ENCODE measurements at regions not wholly inside any gene's neighbourhood (a gene's known extent, or its start where the extent isn't known, plus 50 kb on each side); places are given as distances from the start of the nearest gene placed in this dataset.
"Not testable (repeated sequence)": the region's sequence is repeated elsewhere in the genome, so short reads cannot be mapped to it uniquely, and the experiment has no call there.

GRCh38 chr14:38600572-38600971 lies 344.7 kb upstream of the CLEC14A start:
- not testable (repeated sequence) for TF ChIP-seq EZH2 (IDR thresholded peaks at IDR 0.05; ENCODE audit: insufficient read depth, poor library complexity, severe bottlenecking); EZH2phosphoT487 (IDR thresholded peaks at IDR 0.05; ENCODE audit: insufficient read depth, low read depth)

Data from GM23248 (cell line).